Stimulated activated naive CD4-positive, alpha-beta T cell treated with Interleukin-2 at 50 U/mL for 16 hours (primary cell): ENCODE measurements at regions not wholly inside any gene's neighbourhood (a gene's known extent, or its start where the extent isn't known, plus 50 kb on each side); places are given as distances from the start of the nearest gene placed in this dataset.
A peak's percentile ranks its signal among the peaks of the same experiment; 100 is the strongest.

Experiments
- DNase-seq: peaks from one replicate; lab custom pipeline; 2025; lab: John Stamatoyannopoulos, UW

GRCh38 chr13:76516586-76516985 is 369.6 kb downstream of the KCTD12 start:
- DNase-seq: no peak

GRCh38 chr13:76516013-76516412 is 370.2 kb downstream of the KCTD12 start:
- no peak for DNase-seq

- no peak for DNase-seq
Observed at GRCh38 chr13:76512721-76513145, 373.5 kb downstream of the KCTD12 start.

GRCh38 chr13:76505437-76505836 is 380.8 kb downstream of the KCTD12 start:
- no peak for DNase-seq

GRCh38 chr13:76503766-76504165 is 382.4 kb downstream of the KCTD12 start:
- DNase-seq: no peak

GRCh38 chr13:76503291-76503690 is 382.9 kb downstream of the KCTD12 start:
- DNase-seq: no peak

GRCh38 chr13:76500894-76501293 is 385.3 kb downstream of the KCTD12 start:
- no peak for DNase-seq

GRCh38 chr13:76499891-76500290 is 386.3 kb downstream of the KCTD12 start:
- DNase-seq: no peak

GRCh38 chr13:76489274-76489673 is 396.9 kb downstream of the KCTD12 start:
- no peak for DNase-seq

- no peak for DNase-seq
Observed at GRCh38 chr13:76481738-76482137, 404.5 kb downstream of the KCTD12 start.

GRCh38 chr13:76474966-76475365 is 411.2 kb downstream of the KCTD12 start:
- no peak for DNase-seq

GRCh38 chr13:76474356-76474755 is 411.8 kb downstream of the KCTD12 start:
- no peak for DNase-seq

- DNase-seq: peak; percentile 39
Observed at GRCh38 chr13:76473552-76474134, 412.6 kb downstream of the KCTD12 start.

GRCh38 chr13:76472916-76473315 is 413.3 kb downstream of the KCTD12 start:
- no peak for DNase-seq

- no peak for DNase-seq
Observed at GRCh38 chr13:76471486-76471885, 414.7 kb downstream of the KCTD12 start.

- no peak for DNase-seq
Observed at GRCh38 chr13:76470991-76471390, 415.2 kb downstream of the KCTD12 start.

GRCh38 chr13:76466043-76466442 is 420.2 kb downstream of the KCTD12 start:
- no peak for DNase-seq

- DNase-seq: no peak
Observed at GRCh38 chr13:76463314-76463713, 422.9 kb downstream of the KCTD12 start.

- no peak for DNase-seq
Observed at GRCh38 chr13:76461999-76462398, 424.2 kb downstream of the KCTD12 start.

GRCh38 chr13:76461484-76461883 is 424.7 kb downstream of the KCTD12 start:
- DNase-seq: no peak

GRCh38 chr13:76459863-76460262 is 426.3 kb downstream of the KCTD12 start:
- DNase-seq: no peak

GRCh38 chr13:76455960-76456359 is 430.2 kb downstream of the KCTD12 start:
- no peak for DNase-seq

GRCh38 chr13:76454991-76455390 is 431.2 kb downstream of the KCTD12 start:
- no peak for DNase-seq

GRCh38 chr13:76449716-76450115 is 436.5 kb downstream of the KCTD12 start:
- DNase-seq: no peak

GRCh38 chr13:76446191-76446590 is 440.0 kb downstream of the KCTD12 start:
- no peak for DNase-seq
